Loucy (cell line): ENCODE measurements at regions not wholly inside any gene's neighbourhood (a gene's known extent, or its start where the extent isn't known, plus 50 kb on each side); places are given as distances from the start of the nearest gene placed in this dataset.

ENCODE experiments used
- H2AFZ ChIP-seq: fragments of 200-600 bp; sonication (generic); 2 replicates; pipeline ENCODE4 v1.6.0; 2016; ENCODE audit warnings: antibody characterized with exemption, mild to moderate bottlenecking, low read length, moderate library complexity
- H3F3A ChIP-seq: fragments of 200-600 bp; 2 replicates; pipeline ENCODE4 v1.6.0; 2016; ENCODE audit warnings: antibody characterized with exemption, low read depth, mild to moderate bottlenecking
- H3K27me3 ChIP-seq: fragments of 200-600 bp; sonication (generic); 2 replicates; pipeline ENCODE4 v1.6.1; 2014; ENCODE audit warnings: low read length, mild to moderate bottlenecking; ENCODE audit not compliant: insufficient read depth, poor library complexity, severe bottlenecking
- H3K36me3 ChIP-seq: fragments of 200-600 bp; sonication (generic); 2 replicates; pipeline ENCODE4 v1.6.1; 2016; ENCODE audit warnings: low read length; ENCODE audit not compliant: insufficient read depth
- H3K4me1 ChIP-seq: fragments of 200-600 bp; sonication (generic); 2 replicates; pipeline ENCODE4 v1.5.1; 2014; ENCODE audit warnings: low read length, mild to moderate bottlenecking; ENCODE audit not compliant: insufficient read depth, poor library complexity, severe bottlenecking
- H3K4me2 ChIP-seq: fragments of 200-600 bp; sonication (generic); 2 replicates; pipeline ENCODE4 v1.6.0; 2014; ENCODE audit warnings: antibody characterized with exemption, low read length, low read depth, mild to moderate bottlenecking; ENCODE audit not compliant: poor library complexity, severe bottlenecking
- H3K4me3 ChIP-seq: fragments of 200-600 bp; sonication (generic); 2 replicates; pipeline ENCODE4 v1.5.1; 2014; ENCODE audit warnings: low read length, mild to moderate bottlenecking, mixed read lengths; ENCODE audit not compliant: poor library complexity, severe bottlenecking
- H3K79me2 ChIP-seq: fragments of 200-600 bp; sonication (generic); 2 replicates; pipeline ENCODE4 v1.6.1; 2014; ENCODE audit warnings: low read length; ENCODE audit not compliant: insufficient read depth
- H3K9ac ChIP-seq: fragments of 200-600 bp; sonication (generic); 2 replicates; pipeline ENCODE4 v1.6.0; 2014; ENCODE audit warnings: mild to moderate bottlenecking, low read depth, low read length, moderate library complexity; ENCODE audit not compliant: poor library complexity, severe bottlenecking
- H3K9me2 ChIP-seq: fragments of 200-600 bp; sonication (generic); replicated peaks from 2 replicates; pipeline ENCODE4 v1.6.1; 2016; ENCODE audit warnings: low read depth, low read length, mixed read lengths
- H3K9me3 ChIP-seq: fragments of 200-600 bp; sonication (generic); 2 replicates; pipeline ENCODE4 v1.6.1; 2014; ENCODE audit warnings: mild to moderate bottlenecking, antibody characterized with exemption, low read length, low read depth; ENCODE audit not compliant: insufficient read depth
- H4K20me1 ChIP-seq: fragments of 200-600 bp; sonication (generic); 2 replicates; pipeline ENCODE4 v1.6.0; 2014; ENCODE audit warnings: antibody characterized with exemption, low read length, mild to moderate bottlenecking; ENCODE audit not compliant: insufficient read depth, poor library complexity, severe bottlenecking
- CTCF ChIP-seq: fragments of 200-600 bp; sonication (generic); conservative IDR thresholded peaks from 2 replicates; pipeline ENCODE4 v1.5.1; 2014; ENCODE audit warnings: mild to moderate bottlenecking, antibody characterized with exemption, low read length
- EZH2phosphoT487 ChIP-seq: fragments of 200-600 bp; IDR thresholded peaks from 2 replicates; pipeline ENCODE4 v1.6.1; 2018; ENCODE audit warnings: antibody characterized with exemption, mild to moderate bottlenecking, moderate library complexity, borderline replicate concordance

- Histone ChIP-seq H3K36me3 (no peaks in the 10 kb centered on the region), H4K20me1 (no peaks in the 10 kb centered on the region), H3K4me1 (no peaks in the 10 kb centered on the region), H3K9me3 (no peaks in the 10 kb centered on the region), H3K9ac (no peak overlapping the region), H3K9me2 (no peaks in the 10 kb centered on the region), H3K4me3 (no peak overlapping the region), H2AFZ (no peak overlapping the region), H3F3A (no peaks in the 10 kb centered on the region), H3K27me3 (no peaks in the 10 kb centered on the region), H3K4me2 (no peak overlapping the region), H3K79me2 (no peaks in the 10 kb centered on the region)
- no peak for TF ChIP-seq CTCF
- TF ChIP-seq EZH2phosphoT487, result no peak
These were observed 171.0 kb upstream of the FOXP2 start for GRCh38 chr7:114243646-114244045.

- TF ChIP-seq CTCF (no peak), EZH2phosphoT487 (no peak)
- no peaks in the 10 kb centered on the region for H3K79me2 ChIP-seq
- no peak overlapping the region for H3K9ac ChIP-seq
- H3K4me2 ChIP-seq, result no peak overlapping the region
- H3K27me3 ChIP-seq, result no peaks in the 10 kb centered on the region
- no peak overlapping the region for H3K4me3 ChIP-seq
- no peaks in the 10 kb centered on the region for H3K9me2 ChIP-seq
- H4K20me1 ChIP-seq, result no peaks in the 10 kb centered on the region
- no peak overlapping the region for H2AFZ ChIP-seq
- no peaks in the 10 kb centered on the region for H3K4me1 ChIP-seq
- no peaks in the 10 kb centered on the region for H3F3A ChIP-seq
- no peaks in the 10 kb centered on the region for H3K9me3 ChIP-seq
- no peaks in the 10 kb centered on the region for H3K36me3 ChIP-seq
These were observed 171.6 kb upstream of the FOXP2 start for GRCh38 chr7:114242992-114243507.

GRCh38 chr7:114229246-114229645 is 185.4 kb upstream of the FOXP2 start:
- H3K9me3 ChIP-seq, result no peaks in the 10 kb centered on the region
- no peak overlapping the region for H3K4me2 ChIP-seq
- no peaks in the 10 kb centered on the region for H3K27me3 ChIP-seq
- H3K9me2 ChIP-seq, result no peaks in the 10 kb centered on the region
- no peaks in the 10 kb centered on the region for H4K20me1 ChIP-seq
- H3K79me2 ChIP-seq, result no peaks in the 10 kb centered on the region
- no peak overlapping the region for H3K4me3 ChIP-seq
- H2AFZ ChIP-seq, result no peak overlapping the region
- H3F3A ChIP-seq, result no peaks in the 10 kb centered on the region
- no peak overlapping the region for H3K9ac ChIP-seq
- H3K36me3 ChIP-seq, result no peaks in the 10 kb centered on the region
- TF ChIP-seq EZH2phosphoT487, result no peak
- no peak for TF ChIP-seq CTCF
- no peaks in the 10 kb centered on the region for H3K4me1 ChIP-seq
